Loucy (cell line): ENCODE measurements at regions not wholly inside any gene's neighbourhood (a gene's known extent, or its start where the extent isn't known, plus 50 kb on each side); places are given as distances from the start of the nearest gene placed in this dataset.

Experiments
- EZH2phosphoT487 ChIP-seq: fragments of 200-600 bp; IDR thresholded peaks from 2 replicates; pipeline ENCODE4 v1.6.1; 2018; ENCODE audit warnings: antibody characterized with exemption, mild to moderate bottlenecking, moderate library complexity, borderline replicate concordance
- TF ChIP-seq, protein P1 (sequence below): fragments of 200-600 bp; sonication (generic); conservative IDR thresholded peaks from 2 replicates; pipeline ENCODE4 v1.5.1; 2014; ENCODE audit warnings: mild to moderate bottlenecking, antibody characterized with exemption, low read length

GRCh38 chr10:53357587-53357986 lies 585.0 kb upstream of the MBL2 start:
- TF ChIP-seq, protein P1, sequence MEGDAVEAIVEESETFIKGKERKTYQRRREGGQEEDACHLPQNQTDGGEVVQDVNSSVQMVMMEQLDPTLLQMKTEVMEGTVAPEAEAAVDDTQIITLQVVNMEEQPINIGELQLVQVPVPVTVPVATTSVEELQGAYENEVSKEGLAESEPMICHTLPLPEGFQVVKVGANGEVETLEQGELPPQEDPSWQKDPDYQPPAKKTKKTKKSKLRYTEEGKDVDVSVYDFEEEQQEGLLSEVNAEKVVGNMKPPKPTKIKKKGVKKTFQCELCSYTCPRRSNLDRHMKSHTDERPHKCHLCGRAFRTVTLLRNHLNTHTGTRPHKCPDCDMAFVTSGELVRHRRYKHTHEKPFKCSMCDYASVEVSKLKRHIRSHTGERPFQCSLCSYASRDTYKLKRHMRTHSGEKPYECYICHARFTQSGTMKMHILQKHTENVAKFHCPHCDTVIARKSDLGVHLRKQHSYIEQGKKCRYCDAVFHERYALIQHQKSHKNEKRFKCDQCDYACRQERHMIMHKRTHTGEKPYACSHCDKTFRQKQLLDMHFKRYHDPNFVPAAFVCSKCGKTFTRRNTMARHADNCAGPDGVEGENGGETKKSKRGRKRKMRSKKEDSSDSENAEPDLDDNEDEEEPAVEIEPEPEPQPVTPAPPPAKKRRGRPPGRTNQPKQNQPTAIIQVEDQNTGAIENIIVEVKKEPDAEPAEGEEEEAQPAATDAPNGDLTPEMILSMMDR: no peak
- TF ChIP-seq EZH2phosphoT487: no peak
